GM19452 (cell line): ENCODE measurements at regions not wholly inside any gene's neighbourhood (a gene's known extent, or its start where the extent isn't known, plus 50 kb on each side); places are given as distances from the start of the nearest gene placed in this dataset.
"Not testable (repeated sequence)": the region's sequence is repeated elsewhere in the genome, so short reads cannot be mapped to it uniquely, and the experiment has no call there.

Source experiments
- ATAC-seq: cut with Tn5 transposase; IDR thresholded peaks from one replicate; pipeline ENCODE4 v1.9.1; 2021; ENCODE audit not compliant: unreplicated experiment

DNA sequence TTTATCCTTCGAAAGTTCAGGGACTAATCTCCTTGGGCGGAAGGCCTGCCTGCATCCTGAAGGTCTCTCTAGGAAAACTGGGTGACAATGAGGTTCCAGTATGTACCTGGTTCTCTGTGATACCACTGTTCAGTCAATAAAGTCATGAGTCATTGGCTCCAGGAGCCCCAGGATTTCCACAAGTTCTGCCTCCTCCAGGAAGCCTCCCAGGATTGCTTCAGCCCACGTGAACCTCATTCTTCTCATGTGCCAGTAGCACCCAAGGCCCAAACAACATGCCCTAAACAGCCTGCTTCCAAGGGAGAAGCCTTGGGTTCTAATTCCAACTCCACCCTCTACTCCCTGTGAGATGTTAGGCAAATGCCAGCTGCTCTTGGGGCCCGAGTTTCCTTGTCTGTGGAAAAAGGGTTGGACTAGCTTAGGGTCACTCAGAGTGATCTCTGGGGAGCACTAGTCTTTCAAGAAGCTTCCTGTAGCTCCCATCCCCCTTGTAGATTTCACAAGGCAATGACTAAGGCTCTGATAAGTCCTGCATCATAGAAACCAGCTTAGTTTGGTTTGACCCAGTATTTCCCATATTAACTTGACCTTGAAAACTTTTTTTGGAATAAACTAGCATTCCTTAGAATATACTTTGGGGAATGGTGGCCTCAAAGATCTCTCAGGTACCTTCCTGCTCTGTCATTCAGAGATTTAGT, 118.3 kb upstream of the ATP2B2 start:
- no peak for ATAC-seq

- ATAC-seq = no peak
Measured at GRCh38 chr3:10625323-10625722, 119.9 kb upstream of the ATP2B2 start.

DNA sequence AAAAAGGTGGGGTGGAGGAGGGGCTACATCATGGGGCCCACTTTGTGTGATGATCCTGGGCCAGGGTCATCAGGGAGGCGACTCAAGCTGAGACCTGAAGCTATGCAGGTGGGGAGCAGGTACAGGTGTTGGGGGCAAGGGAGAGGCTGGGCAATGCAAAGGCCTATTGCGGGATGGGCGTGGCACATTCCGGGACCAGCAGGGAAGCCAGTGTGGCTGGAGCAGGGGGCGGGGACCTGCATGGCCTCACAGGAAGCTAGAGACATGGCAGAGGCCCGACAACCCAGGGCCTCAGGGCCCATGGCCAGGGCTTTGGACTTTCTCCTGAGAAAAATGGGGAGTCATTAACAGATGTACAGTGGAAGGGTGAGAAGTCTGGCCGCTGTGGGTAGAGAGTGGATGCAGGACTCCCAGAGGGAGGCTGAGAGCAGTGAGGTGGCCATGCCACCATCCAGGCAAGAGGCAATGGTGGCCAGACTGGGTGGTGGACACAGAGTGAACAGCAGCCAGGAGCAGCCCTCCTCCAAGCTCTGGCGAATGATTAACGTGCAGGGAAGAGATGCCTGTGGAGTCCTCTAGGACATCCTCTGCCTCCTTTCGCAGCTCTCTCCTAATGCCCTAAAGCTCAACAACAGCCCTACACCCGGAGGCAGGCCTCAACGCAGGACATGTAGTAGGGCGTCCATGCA, 122.6 kb upstream of the ATP2B2 start:
- ATAC-seq = no peak

GRCh38 chr3:10628891-10629670, 123.7 kb upstream of the ATP2B2 start:
- no peak for ATAC-seq

DNA sequence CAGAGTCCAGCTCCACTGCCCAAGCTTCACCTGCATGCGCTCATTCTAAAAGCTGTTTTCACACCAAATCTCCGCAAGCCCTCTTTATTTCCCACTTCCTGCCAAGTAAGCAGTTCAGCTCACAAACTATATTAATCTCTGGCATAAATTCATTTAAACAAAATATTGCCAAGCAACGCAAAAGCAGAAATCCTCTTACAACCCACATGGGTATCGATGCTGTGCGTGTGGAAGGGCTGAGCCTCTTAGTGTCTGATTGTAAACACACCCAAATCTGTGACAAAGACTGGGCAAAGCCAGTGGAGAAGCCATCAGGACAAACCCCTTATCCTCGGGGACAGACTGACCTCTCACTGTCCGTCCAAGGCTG, 124.3 kb upstream of the ATP2B2 start:
- no peak for ATAC-seq

GRCh38 chr3:10631224-10631623, 125.8 kb upstream of the ATP2B2 start:
- ATAC-seq = no peak

GRCh38 chr3:10632125-10632524, 126.7 kb upstream of the ATP2B2 start:
- ATAC-seq = no peak

DNA sequence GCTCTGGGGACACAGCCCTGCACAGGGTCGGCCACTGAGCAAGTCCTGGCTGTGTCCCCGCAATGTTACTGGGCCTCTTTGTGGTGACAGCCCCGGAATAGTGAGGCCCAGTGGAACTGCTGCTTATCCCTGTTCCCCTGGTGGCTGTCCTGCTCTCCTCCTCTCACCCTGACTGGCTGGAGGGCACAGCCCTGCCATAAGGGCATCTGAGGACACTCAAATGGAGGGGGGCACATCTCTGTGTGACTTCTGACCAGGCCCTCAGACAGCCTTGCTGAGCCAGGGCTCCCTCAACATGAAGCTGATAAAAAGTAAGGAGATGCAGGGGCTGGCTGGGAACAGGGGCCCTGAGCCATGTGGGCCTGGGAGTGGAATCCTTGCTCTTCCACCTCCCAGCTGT, 127.4 kb upstream of the ATP2B2 start:
- no peak for ATAC-seq

- no peak for ATAC-seq
Measured at GRCh38 chr3:10635446-10636076, 130.2 kb upstream of the ATP2B2 start.

GRCh38 chr3:10637342-10637741, 132.0 kb upstream of the ATP2B2 start:
- no peak for ATAC-seq

GRCh38 chr3:10638466-10638865, 133.1 kb upstream of the ATP2B2 start:
- ATAC-seq = no peak

GRCh38 chr3:10641760-10642159, 136.4 kb upstream of the ATP2B2 start:
- no peak for ATAC-seq

GRCh38 chr3:10644189-10644588, 138.8 kb upstream of the ATP2B2 start:
- no peak for ATAC-seq

DNA sequence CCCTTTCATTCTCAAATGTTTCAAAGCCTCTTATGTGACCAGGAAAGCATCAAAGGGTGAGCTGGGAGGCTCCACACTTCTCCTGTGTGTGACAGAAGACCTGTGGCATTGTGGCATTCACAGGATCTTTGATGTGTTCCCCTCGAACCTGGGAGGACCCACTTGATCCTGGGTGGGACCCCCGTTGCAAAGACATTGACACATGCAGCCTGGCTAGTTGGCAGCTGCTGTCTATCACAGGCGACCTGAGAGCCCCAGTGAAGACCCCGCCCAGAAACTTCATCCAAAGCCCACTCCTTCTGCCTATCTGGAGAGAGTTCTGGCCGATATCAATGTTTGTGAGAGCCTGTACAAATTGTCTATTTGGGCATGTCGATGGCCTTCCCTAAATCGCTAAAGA, 140.4 kb upstream of the ATP2B2 start:
- ATAC-seq = no peak

- no peak for ATAC-seq
Measured at GRCh38 chr3:10646531-10647335, 141.3 kb upstream of the ATP2B2 start.

GRCh38 chr3:10647376-10647775, 142.0 kb upstream of the ATP2B2 start:
- ATAC-seq = no peak

DNA sequence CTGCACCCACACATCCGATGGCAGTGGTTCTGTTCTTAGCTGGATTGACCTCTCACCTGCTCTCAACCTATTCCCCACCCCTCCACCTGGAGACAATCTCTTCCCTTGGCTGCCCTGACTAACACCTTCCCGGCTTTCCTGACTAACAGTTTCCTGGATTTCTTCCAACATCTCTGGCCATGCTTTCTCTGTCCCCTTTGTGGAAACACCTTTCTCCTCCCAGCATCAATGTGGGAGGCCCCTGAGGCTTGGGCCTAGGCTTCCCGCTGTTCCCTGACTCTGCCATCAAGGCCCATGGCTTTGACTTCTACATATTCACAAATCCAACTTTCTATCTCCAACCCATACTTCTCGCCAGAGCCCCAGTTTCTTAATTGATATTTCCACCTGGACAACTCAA, 142.8 kb upstream of the ATP2B2 start:
- ATAC-seq = no peak

- not testable (repeated sequence) for ATAC-seq
Measured at GRCh38 chr3:10649463-10649862, 144.1 kb upstream of the ATP2B2 start.

- no peak for ATAC-seq
Measured at GRCh38 chr3:10651506-10651905, 146.1 kb upstream of the ATP2B2 start.

- no peak for ATAC-seq
Measured at GRCh38 chr3:10653241-10653640, 147.9 kb upstream of the ATP2B2 start.
